DMS53 treated with DMSO at 0.1 percent for 48 hours (cell line): ENCODE measurements at regions not wholly inside any gene's neighbourhood (a gene's known extent, or its start where the extent isn't known, plus 50 kb on each side); places are given as distances from the start of the nearest gene placed in this dataset.

ENCODE experiments used
- DNase-seq: peaks from one replicate; lab custom pipeline; 2025; ENCODE audit not compliant: unreplicated experiment; lab: John Stamatoyannopoulos, UW

DNA sequence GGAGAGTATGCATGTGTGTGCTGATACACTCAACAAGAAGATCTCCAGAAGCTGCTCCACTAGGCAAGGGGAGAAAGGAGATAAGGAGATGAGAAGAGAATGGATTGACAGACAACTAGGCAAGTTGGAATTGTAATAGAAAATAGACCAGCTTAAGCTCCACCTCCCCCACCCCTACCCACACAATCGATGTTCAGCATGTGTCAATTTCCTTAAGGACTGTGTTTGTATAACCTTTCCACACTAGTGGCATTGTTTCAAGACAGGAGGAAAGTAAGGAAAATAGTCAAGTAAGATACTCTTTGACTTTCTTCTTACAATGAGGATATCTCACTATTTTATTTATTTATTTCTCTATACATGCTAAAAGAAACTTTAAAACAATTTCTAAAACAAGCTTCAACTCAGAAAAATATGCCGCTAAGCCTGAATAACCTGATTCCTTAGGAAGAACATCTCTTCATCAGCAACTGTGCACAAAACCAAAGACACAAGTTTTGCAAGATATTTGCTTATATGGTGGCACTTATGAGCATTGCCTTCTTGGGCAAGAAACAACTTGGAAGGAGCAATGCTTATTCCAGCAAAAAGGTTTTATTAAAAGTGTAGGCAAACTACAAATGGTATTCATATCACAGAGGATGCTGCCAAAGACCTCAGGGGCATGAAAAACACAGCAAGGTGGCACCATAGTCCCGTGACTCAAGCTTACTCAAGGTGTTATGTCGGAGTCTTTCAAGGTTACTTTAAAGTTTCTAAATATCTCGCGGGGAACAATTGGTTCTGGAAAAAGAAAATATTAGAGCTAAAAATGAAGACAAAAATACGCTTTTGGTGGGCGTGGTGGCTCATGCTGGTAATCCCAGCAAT, 249.1 kb downstream of the COL12A1 start:
- no peak for DNase-seq

DNA sequence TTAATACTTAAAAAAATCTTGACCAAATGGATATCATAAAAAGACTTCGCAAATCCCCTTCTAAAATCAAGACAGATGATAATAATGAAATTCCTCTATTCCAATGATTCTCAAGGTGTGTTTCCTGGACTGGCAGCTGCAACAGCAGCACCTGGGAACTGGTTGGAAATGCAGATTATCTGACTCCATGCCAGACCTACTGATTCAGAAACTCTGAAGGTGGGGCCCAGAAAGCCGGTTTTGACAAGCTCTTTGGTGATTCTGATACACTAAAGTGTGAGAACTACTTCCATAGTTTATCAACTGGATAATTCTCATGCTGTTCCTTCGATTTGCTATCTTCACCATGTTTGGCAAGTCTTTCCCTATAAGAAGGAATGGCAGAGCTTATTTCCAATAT, 252.1 kb downstream of the COL12A1 start:
- DNase-seq = no peak

DNA sequence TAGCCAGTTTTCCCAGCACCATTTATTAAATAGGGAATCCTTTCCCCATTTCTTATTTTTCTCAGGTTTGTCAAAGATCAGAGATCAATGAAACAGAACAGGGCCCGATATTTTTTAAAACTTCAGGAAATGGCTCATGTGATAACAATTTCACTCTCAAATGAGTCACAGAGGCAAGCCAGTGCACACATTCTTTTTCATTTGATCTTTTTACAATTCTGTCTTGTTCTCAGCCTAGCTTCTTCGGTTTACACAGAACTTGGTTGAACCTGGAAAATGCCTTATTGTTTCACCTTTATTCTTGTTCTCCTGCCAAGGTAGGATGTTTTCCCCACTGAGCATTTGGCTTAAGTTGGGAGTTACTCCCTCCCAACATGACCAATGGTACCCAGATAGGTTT, 258.9 kb downstream of the COL12A1 start:
- DNase-seq = no peak

DNA sequence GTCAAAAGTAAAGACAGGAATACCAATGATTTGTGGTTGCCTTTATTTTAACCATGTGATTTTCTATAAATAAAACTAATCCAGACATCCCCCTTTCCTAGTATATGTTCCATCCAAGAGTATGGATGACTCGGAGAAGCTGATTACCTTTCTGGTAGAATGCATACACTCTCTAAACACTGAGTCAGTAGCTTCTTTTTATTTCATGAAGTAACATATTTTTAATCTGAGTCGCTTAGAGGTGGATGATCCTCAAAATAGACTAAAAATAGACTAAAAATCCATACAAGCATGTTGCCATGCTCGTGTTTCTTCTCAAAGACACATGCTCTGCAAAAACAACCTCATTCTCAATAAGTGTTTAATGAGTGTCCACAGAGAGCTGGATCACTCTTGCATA, 263.7 kb downstream of the COL12A1 start:
- DNase-seq = no peak

DNA sequence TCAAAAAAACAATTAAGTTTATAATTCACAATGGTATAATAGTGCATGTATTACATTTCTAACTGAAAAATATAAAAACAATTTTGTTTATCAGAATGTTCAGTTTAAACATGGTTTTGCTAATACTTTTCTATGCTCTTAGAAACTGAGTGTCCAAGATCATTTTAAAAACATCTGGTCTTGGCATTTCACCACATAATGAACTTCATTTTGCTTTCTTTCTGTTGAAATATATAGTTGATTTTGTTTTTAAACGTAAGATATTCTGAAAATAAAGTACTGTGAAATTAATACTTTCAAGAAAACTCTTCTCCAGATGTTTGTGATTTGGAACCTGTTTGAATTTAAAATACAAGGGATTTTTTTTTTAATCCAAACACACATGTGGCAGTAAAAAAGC, 264.4 kb downstream of the COL12A1 start:
- DNase-seq = no peak

DNA sequence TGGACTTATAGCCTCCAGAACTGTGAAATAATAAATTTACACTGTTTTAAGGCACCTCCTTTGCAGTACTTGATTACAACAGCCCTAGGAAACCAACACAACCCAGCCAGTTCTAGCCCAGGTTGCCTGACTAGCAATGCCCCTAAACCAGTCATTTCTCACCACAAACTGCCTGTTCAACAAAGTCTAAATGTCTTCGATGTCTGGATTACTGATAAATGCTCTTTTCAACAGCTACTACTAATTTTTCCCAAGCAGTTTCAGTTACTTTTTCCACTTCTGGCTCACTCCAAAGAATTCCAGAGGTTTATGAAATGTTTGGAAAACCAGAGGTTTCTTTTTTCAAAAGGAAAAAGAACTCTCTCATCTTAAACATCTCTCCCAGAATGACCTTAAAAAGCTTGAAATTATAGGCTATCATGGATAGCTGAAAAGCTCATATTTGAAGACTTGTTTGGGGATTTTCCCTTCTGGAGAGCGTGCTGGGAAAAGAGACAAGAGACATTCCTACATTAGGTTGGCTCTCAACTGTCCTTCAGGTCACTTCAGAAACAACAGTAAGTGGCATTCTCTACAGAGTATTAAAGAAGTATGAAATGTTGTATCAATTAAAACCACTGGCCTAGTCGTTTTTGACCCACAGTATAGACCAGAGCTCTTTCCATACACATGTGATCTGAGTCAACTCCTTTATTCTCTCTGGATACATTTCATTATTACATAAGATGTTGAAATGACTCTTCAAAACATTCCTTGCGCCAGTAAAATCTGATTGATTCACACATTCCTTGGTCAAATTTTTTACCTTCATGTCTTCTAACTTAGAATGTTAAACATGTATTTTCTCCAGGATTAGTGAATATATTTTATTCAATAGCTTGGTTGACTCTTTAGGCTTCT, 265.9 kb downstream of the COL12A1 start:
- no peak for DNase-seq

DNA sequence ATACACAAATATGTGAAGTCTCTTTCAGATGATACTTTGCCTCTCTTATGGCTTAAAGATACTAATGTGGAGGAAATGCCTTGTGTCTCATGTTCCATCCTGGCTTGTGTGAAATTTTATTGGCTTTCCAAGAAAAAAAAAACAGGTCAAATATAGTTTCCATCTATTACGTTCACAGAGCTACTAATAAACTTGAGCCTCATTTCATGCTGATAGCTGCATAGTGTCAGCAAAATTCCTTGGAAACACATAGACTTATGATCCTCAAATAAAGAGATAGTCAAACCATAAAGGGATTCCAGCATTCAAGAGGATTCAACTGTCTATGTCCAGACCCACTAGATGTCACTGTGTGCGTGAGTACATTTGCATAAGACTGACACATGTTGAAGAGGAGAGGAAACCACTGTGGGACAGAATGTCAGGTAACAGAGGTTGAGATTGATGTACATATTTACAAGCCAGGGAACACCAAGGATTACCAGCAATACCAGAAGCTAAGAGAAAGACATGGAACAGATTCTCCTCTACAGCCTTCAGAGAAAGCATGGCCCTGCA, 266.6 kb downstream of the COL12A1 start:
- peak; percentile 81 for DNase-seq

DNA sequence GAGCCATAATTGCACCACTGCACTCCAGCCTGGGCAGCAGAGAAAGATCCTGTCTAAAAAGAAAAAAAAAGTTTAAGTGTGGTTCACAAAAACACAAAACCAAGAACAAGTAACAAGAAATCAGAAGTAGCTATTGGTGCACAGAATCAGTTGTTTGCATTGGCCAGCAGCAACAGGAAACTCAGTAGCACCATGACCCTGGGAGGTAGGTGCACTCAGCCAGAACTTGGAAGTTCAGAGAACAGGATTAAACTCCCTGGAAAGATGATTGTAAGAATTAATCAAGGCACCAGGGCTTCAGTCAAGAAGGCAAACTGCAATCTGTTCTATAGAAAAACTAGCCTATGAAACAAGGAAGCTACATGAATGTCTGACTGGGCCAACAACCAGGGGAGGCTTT, 267.9 kb downstream of the COL12A1 start:
- no peak for DNase-seq

DNA sequence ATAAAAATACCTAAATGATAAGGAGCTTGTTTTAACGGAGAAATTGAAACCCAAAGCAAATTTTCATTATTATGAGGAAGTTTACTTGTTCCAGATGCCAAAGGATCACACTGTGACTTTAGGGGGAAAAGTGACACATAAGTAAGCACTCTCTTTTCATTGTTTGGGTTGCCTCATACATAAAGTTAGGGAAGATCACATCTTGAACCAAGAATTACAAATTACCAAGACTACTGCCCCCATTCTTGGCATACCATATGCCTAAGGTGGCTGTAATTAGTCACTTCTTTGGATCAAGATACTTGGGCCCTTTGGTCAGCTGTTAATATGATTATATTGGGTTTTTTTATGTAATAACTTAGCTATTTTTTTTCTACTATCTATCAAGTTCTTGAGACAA, 269.0 kb downstream of the COL12A1 start:
- no peak for DNase-seq

DNA sequence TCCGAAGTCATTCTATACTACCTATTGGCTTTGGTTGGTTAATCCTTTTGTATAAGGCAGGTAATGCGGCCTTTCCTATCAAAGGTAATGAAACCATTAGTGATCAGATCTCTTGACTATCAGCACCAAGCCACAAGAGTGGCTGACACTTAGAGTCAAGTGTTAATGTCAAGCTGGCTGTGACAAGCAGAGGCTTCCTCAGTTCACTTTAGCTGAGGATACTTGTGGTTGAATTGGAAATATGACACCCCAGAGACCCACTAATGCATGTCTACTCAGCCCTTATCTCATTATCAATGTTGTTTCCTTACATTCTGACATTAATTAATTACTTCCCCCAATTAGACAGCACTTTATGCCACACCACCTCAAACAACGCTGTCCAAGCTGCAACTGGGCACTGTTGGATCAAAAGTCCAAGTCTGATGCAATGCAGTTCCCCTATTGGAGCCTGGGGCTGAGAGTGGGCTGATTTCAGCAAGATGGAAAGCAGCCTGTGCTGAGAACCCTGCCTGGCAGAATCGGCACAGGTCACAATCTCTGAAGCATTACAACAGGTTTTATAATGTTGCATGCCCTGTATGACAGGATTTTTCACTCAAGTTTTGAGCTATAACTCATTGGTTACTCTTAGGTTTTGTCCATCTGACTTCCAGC, 273.5 kb downstream of the COL12A1 start:
- no peak for DNase-seq

DNA sequence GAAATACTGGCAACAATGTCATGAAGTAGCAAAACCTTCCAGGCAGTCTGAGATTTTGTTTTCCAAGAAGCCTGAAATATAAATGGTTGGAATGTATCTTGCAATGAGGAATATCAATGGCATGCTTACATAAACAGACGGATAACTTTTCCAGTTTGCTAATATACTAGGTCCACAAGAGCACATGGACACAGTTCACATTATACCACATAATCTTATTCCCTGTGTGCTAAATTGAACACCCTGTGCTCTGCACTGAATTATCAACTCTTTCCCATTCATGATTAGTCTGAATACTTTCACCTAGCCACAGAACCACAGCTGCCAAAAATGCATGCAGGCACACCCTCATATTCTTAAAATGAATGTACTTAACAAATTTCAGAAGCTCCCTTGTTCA, 274.3 kb downstream of the COL12A1 start:
- DNase-seq = no peak

DNA sequence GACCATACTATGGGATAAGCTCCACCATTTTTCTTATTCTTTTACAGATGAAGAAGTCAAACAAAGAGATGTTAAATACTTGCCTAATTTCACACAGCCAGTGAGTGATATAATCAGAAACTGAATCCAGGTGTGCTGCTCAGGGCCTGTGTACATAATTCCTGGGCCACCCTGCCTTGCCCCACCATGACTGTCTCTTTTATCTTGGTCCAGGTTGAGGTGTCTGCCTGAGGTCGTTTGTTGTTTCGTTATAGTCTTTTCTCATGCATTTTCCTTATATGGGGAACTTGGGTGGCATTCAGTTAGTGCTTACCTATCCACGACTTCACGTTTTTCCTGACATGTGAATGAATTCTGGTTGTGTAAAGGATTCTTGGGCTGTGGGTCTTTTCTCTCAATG, 277.6 kb downstream of the COL12A1 start:
- DNase-seq = no peak

DNA sequence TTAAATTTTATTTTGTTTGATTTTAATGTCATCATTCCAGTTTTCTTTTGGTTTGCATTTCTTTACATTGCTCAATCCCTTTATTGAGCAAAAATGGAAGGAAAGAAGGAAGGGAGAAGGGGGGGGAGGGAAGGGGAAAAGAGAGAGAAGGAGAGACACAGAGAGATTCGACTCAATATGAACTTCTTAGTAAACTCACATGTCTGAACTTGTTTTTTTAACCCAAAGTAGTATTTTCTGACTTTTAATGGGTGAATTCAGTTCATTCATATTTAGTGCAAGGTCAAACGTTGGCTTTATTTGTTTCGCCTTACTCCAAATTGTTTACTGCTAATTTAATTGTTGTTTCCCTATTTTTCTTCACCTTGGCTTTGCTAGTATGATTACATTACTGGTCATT, 278.6 kb downstream of the COL12A1 start:
- DNase-seq = no peak

DNA sequence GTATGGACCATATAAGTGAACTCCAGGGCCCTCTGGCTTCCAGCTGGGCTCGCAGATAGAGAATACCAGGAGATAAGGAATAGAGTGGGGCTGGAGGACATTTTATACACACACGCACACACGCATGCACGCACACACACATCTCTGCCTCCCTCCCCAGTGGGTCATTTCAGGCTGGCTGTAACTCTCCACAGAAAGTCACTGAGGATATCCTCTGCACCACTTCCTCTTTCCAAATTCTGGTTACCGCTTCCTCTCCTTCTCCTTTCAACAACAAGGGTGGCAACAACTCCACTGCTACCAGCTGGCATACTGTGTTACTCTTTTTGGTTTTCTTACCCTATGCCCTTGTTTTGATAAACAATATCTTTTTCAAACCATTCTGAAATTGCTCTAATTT, 280.2 kb downstream of the COL12A1 start:
- no peak for DNase-seq

DNA sequence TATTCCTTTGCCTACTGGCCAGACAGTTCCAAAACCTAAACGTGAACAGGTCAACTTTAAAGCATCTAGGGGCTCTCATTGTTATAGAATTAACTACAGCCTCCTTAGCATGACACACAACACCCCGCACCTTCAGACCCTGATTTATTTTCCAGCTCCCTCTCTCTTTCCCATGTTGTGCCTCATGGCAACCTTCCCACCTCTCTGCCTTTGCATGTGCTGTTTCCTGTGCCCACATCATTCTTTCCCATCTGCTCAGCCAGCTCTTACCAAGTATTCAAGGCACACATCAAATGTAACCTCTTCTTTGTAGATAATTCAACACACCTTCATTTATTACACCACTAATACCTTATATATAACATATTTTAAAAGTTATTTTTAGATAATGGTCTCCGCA, 291.0 kb downstream of the COL12A1 start:
- DNase-seq = no peak

DNA sequence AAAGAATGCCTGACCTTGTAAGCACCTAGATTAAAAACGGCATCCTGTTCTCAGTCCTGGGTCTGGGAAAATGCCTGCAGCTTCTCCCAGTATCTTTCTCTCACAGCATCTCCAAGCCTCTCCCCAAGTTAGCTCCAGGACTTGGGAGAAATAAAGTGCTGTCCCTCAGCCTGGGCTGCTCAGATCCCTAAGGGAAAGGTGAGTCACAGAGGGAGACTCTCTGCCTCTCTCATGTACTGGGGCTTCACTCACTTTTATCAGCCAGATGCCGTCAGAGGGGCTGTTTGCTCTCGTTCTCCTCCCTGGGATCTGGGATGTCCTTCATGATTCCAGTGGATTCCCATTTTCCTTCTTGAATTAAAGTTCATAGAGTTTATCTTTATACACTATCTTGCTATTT, 293.6 kb downstream of the COL12A1 start:
- no peak for DNase-seq

DNA sequence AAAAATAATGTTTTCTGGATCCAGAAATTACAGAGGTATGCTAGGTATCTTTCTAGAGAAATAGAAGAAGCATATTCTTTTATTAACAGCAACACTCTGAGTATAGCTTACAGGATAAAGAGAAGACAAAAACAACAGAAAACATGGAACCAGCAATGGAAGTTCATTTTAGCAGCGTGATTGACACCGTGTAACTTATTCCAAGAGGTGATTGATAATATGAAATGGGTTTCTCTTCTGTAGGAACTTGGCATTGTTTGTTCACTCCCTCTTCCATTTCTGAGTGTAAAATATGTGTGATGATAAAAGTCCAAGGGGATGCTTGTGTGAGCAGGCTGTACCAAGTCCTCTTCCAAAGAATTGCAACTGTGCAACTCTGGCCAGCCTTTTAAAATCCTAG, 303.0 kb downstream of the COL12A1 start:
- no peak for DNase-seq

DNA sequence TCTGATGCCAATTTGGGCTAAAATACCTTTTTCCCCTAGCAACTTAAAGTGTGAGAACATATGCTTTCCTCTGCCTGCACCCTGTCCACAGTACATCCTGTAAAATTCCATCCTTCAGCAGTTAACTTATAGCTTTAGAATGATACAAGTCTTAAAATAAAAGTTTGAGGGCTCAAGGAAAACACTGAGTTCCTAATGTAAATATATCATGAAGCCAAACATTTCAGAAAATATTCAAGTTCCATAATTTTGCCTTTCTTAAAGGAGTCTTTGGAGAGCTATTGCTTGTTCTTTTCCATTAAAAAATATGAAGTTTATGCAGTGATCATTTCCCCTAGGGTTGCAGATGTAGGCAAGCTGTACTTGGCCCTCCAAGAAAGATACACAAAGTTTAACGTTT, 303.8 kb downstream of the COL12A1 start:
- no peak for DNase-seq

DNA sequence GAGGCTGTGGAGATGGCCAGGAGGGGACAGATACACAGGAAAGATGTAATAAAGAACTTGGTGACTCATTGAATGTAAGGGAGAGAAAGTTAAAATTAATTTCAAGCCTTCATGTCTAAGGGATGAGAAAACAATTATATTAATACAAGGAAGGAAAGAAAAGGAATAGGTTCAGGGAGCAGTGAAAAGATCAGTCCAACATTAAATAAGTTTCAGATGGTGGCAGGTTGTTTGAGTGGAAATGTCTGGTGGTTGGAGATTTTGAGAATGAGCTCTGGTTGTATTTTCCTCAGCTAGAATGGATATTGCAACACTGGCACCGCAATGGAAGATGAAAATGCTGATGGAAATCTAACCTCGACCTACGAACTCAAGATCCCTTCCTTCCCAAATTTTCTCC, 304.3 kb downstream of the COL12A1 start:
- DNase-seq = no peak

DNA sequence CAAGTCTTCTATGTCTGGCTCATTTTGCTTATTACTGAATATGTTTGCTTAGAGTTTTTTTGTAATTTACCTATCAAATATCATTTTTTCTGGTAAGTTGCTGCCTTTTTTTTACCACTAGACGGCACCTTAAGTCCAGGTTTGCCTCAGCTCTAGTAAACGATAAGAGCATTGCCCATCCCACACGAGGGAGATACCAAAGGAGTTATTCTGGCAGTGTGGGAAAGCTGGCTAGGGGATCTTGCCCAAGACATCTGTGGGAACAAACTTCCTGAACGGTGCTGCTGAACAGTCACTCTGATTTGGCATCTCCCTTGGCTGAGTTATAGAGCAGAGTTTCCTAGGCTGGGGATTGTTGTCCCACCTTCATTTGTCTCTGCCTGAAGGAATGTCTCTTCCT, 306.4 kb downstream of the COL12A1 start:
- peak; percentile 31 for DNase-seq

DNA sequence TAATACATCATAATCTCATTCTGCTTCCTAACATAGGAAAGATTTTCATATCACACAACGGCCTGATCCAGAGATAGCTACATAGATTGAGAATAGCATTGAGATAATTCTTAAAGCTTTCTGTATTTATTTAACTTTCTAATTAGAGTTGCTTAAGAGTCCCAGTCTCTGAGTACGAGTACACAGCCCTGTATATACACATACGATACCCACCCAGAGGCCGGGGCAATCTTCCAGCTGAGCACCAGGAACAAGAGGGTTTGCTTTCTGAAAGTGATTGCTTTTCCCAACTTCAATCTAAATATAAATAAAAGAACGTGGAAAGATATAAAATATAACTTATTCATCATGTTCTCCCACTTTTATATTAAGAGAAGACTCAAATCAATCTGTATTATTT, 313.8 kb downstream of the COL12A1 start:
- DNase-seq = no peak
